Endothelial cell of umbilical vein (primary cell): ENCODE measurements at regions not wholly inside any gene's neighbourhood (a gene's known extent, or its start where the extent isn't known, plus 50 kb on each side); places are given as distances from the start of the nearest gene placed in this dataset.

Experiments
- EZH2 ChIP-seq: IDR thresholded peaks from 2 replicates; pipeline ENCODE4 v1.6.1; 2012; ENCODE audit warnings: borderline replicate concordance, low read depth, mild to moderate bottlenecking, moderate library complexity, low read length, inconsistent platforms; ENCODE audit not compliant: severe bottlenecking
- POLR2A ChIP-seq: IDR thresholded peaks from 2 replicates; pipeline ENCODE4 v1.6.1; 2012; ENCODE audit warnings: low read depth, mild to moderate bottlenecking, control low read depth, low read length
- POLR2AphosphoS5 ChIP-seq: IDR thresholded peaks from 2 replicates; pipeline ENCODE4 v1.6.1; 2012; ENCODE audit warnings: low read depth, mild to moderate bottlenecking, control low read depth, low read length, moderate library complexity; ENCODE audit not compliant: insufficient read depth
- TF ChIP-seq, protein P1 (sequence below), 2 donors: IDR thresholded peaks; 1 replicate in 1 of 2; 2 replicates in 1 of 2; pipeline ENCODE4 v1.5.1; 2011; ENCODE audit warnings: low read length in 2 of 2, mild to moderate bottlenecking in 2 of 2, moderate library complexity in 2 of 2, control low read depth in 1 of 2, inconsistent platforms in 1 of 2, low read depth in 1 of 2; ENCODE audit not compliant: insufficient read depth in 1 of 2; ENCODE audit errors: extremely low read depth in 1 of 2

DNA sequence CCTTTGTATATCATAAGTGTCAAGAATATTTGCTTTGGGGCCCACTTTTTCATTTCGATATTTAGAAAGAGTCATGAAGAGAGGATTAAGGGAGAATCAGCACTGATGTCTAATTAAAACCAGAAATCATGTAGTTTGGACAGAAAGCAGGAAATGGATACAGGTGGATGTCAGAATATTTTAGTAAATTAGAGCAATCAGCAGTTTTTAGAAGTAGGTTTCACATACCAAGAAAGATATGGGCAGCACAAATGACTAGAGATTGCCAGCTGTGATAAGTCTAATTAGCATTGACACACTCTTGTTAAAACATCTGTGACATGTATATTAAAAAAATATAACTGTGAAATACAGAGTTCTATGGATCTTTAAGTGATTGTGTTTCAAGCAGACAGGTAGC lies 180.8 kb upstream of the POM121L12 start:
- TF ChIP-seq, protein P1, sequence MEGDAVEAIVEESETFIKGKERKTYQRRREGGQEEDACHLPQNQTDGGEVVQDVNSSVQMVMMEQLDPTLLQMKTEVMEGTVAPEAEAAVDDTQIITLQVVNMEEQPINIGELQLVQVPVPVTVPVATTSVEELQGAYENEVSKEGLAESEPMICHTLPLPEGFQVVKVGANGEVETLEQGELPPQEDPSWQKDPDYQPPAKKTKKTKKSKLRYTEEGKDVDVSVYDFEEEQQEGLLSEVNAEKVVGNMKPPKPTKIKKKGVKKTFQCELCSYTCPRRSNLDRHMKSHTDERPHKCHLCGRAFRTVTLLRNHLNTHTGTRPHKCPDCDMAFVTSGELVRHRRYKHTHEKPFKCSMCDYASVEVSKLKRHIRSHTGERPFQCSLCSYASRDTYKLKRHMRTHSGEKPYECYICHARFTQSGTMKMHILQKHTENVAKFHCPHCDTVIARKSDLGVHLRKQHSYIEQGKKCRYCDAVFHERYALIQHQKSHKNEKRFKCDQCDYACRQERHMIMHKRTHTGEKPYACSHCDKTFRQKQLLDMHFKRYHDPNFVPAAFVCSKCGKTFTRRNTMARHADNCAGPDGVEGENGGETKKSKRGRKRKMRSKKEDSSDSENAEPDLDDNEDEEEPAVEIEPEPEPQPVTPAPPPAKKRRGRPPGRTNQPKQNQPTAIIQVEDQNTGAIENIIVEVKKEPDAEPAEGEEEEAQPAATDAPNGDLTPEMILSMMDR (IDR thresholded peaks at IDR 0.05; ENCODE audit: extremely low read depth in 1 of 2, insufficient read depth in 1 of 2, low read depth in 1 of 2, low read length in 2 of 2): no peak
- TF ChIP-seq POLR2AphosphoS5 (no peak), POLR2A (no peak), EZH2 (no peak)
